HT-29 (cell line): ENCODE measurements at regions not wholly inside any gene's neighbourhood (a gene's known extent, or its start where the extent isn't known, plus 50 kb on each side); places are given as distances from the start of the nearest gene placed in this dataset.

Experiments used
- DNase-seq: peaks from one replicate; pipeline ENCODE4 v3.0.0-alpha.2; 2015; ENCODE audit warnings: low spot score

- DNase-seq: no peak
Measured at GRCh38 chr3:111352585-111352984, 189.4 kb upstream of the CD96 start.

DNA sequence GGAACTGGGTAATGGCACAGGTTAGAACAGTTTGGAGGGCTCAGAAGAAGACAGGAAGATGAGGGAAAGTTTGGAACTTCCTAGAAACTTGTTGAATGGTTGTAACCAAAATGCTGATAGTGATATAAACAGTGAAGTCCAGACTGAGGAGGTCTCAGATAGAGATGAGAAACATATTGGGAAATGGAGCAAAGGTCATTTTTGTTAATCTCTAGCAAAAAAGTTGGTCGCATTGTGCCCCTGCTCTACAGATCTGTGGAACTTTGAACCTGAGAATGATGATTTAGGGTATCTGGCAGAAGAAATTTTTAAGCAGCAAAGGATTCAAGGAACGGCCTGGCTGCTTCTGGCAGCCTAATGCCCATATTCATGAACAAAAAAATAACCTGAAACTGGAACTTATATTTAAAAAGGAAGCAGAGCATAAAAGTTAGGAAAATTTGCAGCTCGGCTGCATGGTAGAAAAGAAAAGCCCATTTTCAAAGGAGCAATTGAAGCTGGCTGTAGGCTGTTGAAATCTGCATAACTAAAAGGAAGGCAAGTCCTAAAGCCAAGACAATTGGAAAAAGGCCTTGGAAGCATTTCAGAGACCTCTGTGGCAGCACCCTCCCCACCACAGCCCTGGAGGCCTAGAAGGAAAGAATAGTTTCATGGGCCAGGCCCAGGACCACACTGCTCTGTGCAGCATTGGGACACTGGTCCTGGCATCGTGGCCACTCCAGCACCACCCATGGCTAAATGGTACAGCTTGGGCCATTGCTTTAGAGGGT lies 182.6 kb upstream of the CD96 start:
- no peak for DNase-seq

- DNase-seq: no peak
Measured at GRCh38 chr3:111362381-111363009, 179.5 kb upstream of the CD96 start.

DNA sequence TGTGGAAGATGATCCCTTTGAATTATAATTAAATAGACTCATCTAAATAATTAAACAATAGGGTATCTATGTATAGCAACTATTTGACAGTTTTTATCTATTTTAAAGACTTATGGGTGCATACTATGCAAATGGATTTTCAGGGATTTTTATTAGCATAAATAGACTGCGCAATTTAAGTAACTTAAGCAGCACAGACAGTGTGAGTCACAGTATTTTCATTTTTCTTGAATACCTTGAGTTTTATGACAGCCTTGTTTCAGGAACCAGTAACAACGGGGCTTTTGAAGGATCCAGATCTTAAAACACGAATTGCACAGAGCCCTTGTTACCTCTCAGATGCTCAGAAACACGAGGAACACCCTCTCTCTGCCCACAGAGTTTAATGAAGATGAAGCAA lies 175.5 kb upstream of the CD96 start:
- no peak for DNase-seq

DNA sequence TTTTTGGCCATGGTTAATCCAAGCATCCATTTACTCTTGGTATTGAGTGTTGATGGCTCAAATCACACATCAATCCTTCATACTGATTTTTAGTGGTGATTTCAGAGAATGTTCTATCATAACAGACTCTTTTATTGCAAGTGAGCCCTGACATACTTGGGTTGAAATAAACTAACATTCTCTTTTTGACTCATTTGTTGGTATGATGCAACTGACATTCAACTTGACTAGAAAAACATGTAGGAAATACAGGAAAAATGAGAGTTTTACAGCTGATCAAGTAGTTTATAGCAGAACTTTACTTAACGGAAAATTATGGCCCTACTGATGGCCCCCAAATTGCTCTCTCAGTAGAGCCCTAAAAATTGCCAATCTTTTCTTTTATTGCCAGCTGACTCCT lies 173.9 kb upstream of the CD96 start:
- no peak for DNase-seq

DNA sequence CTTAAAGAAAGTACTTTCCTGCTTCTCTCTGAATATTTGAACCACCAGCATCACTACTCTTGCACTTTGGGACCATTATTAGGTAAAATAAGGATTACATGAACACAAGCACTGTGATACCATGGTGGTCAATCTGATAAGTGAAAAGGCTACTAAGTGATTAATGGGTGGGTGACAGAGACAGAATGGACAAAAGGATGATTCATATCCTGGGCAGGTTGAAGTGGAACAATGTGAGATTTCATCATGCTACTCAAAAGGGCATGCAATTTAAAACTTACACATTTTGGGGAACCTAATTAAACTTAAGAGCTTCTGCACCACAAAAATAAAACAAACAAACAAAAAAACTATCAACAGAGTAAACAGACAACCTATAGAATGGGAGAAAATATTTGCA lies 172.0 kb upstream of the CD96 start:
- no peak for DNase-seq

GRCh38 chr3:111373239-111373638 lies 168.8 kb upstream of the CD96 start:
- DNase-seq: no peak

DNA sequence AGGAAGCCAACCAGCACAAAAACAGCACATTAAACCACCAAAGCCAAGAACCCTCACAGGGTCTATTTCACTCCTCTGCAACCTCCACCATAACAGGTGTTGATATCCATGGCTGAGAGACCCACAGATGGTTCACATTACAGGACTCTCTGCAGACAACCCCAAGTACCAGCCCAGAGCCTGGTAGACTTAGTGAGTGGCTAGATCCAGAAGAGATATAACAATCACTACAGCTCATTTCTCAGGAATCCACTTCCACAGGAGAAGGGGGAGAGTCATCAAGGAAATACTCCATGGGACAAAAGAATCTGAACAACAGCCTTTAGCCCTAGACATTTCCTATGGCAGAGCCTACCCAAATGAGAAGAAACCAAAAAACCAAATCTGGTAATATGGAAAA lies 168.1 kb upstream of the CD96 start:
- no peak for DNase-seq

DNA sequence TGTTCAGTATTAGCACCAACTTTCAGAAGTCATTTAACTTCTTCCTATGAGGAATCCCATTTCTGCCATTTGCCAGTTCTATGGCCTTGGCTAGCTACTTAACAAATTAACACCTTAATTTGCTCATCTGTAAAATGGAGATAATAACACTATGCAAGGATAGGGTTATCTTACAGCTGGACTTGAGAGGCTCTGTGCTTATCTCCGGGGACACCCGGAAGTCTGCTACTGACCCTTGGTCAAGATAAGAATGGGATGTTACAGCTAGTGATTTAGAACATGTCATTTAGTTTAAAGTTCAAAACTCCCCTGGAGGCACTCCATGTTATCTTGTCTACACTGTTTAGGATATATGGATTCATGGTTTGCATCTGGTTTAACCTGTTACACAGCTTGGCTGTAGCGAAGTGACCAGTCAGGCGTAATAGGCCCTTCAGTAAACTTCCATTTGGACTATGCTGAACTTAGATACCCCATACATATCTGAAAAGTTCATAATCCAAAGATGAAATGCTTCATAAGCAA lies 156.0 kb upstream of the CD96 start:
- no peak for DNase-seq

GRCh38 chr3:111392894-111393398 lies 149.1 kb upstream of the CD96 start:
- DNase-seq: peak; percentile 79

GRCh38 chr3:111412656-111413055 lies 129.3 kb upstream of the CD96 start:
- DNase-seq: no peak

- DNase-seq: no peak
Measured at GRCh38 chr3:111414531-111414930, 127.5 kb upstream of the CD96 start.

DNA sequence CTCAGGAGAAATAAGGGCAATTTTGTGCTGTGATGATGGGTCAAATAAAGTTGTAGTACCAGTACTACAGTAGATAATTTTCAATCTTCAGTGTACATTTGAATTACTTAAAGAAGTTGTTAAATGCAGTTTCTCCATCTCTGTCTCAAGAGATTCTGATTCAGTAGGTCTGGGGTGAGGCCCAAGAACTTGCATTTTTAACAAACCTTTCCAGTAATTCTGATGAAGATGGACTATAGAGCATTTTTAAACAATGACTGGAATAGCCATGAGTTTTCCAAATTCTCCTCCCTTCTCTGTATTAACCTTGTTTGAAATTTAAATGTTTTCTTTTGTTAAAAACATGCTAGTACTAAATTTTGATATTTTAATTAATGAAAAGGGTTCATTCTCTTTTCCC lies 127.0 kb upstream of the CD96 start:
- no peak for DNase-seq

- no peak for DNase-seq
Measured at GRCh38 chr3:111418391-111418790, 123.6 kb upstream of the CD96 start.

GRCh38 chr3:111428301-111428700 lies 113.7 kb upstream of the CD96 start:
- no peak for DNase-seq

DNA sequence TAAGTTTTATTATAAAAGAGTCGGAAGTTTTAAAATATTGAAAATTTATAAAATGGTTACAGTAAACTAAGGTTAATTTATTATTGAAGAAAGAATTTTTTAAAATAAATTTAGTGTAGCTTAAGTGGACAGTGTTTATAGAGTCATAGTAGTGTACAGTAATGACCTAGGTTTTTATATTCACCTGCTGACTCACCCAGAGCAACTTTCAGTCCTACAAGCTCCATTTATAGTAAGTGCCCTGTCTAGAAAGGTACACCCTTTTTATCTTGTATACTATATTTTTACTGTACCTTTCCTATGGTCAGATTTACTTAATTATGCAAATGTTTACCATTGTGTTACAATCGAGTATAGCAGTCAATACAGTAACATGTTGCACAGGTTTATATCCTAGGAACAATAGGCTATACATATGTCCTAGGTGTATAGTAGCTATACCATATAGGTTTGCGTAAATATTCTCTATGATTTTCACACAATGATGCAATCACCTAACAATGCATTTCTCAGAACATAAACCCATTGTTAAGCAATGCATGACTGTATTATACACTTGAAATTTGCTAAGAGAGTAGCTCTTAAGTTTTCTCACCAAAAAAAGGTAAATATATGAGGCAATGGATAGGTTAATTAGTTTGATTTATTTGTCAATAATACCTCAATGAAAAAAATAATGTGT lies 106.9 kb upstream of the CD96 start:
- no peak for DNase-seq

DNA sequence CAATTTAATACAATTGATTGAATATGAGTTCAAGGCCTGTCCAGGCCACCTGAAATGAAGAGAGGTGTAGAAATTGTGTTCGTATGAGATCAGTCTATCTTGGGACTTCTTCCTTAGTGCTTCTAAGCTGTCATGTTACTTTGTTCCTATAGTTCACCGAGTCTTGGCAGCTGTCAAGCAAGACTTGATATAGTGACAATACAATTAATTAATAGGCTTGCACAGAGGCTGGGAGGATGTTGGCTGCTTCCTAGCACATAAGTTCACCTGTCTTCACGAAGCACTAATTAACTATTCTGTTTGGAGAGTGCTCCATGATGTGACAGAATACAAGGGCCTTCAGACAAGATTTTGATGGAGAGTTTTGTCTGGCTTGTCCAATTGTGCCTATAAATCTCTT lies 103.7 kb upstream of the CD96 start:
- DNase-seq: no peak

DNA sequence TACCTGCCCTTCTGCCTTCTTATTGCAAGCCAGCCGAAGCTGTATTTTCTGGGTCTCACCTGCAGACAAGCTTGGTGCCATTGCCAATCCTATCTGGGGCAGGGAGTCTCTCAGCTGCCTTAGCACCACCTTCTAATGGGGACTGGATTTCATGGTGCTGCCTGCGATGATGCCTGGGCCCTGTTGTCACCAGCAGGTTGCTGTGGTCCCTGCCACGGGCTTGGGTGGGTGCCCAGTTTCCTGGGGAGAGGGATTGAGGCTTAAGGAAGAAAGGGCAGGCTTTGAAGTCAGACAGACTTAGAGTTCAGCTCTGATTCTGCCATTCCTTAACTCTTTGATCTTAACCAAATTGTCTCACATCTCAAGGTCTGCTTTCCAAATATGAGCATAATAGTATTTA lies 87.4 kb upstream of the CD96 start:
- no peak for DNase-seq

DNA sequence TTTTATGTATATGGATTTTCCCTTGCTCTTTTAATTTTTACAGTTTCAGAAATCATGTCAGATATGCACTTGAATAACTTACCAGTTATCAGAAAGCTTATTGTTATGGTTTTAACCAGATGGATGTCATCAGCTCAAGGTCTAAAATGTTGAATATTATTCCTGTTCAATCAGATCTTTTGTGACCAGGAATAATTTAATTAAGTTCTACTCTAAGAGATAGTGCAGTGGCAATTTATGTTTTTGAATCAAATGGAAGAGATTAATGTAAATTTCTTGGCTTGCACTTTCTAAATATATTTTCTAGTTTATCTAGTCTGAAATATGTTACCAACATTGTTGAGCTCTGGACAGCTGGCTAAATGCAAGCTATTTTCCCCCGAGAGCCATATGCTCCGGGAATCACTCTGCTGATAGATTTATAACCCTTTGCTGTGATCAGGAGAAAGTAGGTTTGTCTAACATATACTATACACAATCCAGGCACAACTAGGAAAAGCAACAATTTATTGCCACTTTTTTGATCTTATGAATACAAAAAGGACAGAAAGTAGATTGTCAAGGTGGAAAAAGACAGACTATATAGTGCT lies 76.8 kb upstream of the CD96 start:
- DNase-seq: no peak

- DNase-seq: no peak
Measured at GRCh38 chr3:111470032-111470431, 72.0 kb upstream of the CD96 start.

DNA sequence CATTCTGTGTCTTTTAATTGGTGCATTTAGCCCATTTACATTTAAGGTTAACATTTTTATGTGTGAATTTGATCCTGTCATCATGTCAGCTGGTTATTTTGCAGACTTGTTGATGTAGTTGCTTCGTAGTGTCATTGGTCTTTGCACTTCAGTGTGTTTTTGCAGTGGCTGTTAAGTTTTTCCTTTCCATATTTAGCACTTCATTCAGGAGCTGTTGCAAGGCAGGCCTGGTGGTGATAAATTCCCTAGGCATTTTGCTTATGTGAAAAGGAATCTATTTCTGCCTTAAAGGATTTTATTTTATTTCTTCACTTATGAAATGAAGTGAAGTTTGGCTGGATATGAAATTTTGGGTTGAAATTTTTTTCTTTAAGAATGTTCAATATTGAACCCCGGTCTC lies 70.2 kb upstream of the CD96 start:
- no peak for DNase-seq

DNA sequence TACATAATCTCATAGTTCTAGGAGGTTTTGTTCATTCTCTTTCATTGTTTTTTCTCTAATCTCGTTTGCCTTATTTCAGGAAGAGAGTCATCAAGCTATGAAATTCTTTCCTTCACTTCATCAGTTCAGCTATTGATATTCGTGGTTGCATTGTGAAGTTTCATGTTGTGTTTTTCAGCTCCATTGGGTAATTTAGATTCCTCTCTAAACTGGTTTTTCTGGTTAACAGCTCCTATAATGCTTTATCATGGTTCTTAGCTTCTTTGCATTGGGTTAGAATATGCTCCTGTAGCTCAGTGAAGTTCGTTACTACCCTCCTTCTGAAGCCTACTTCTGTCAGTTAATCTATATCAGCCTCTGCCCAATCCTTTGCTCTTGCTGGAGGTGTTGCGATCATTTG lies 69.4 kb upstream of the CD96 start:
- DNase-seq: no peak
